CD4-positive, alpha-beta T cell (primary cell): ENCODE measurements at regions not wholly inside any gene's neighbourhood (a gene's known extent, or its start where the extent isn't known, plus 50 kb on each side); places are given as distances from the start of the nearest gene placed in this dataset.

Experiments
- ATAC-seq: fragments of 200-7000 bp; cut with Tn5 transposase; one replicate; pipeline ENCODE4 v1.10.0; 2022; ENCODE audit warnings: mild to moderate bottlenecking; ENCODE audit not compliant: poor library complexity
- CTCF ChIA-PET: fragments of 350-600 bp; sonication (Branson Sonifier 250); formaldehyde crosslinking; loops from one replicate; lab custom pipeline; 2021; ENCODE audit warnings: antibody characterized with exemption, inconsistent platforms; lab: Charles Lee
- POLR2A ChIA-PET: fragments of 350-600 bp; sonication (Branson Sonifier 250); formaldehyde crosslinking; loops from one replicate; lab custom pipeline; 2021; ENCODE audit warnings: antibody characterized with exemption, inconsistent platforms; lab: Charles Lee
- DNase-seq, 14 experiments: peaks; one replicate each; pipeline ENCODE4 v3.0.0-alpha.2; 2013 to 2020; ENCODE audit warnings: mixed read lengths in 2 of 14
- H3K27ac ChIP-seq, 2 donors: one replicate each; pipeline versions ENCODE4 v1.5.1 to v1.7.0; 2013; ENCODE audit warnings: low read length in 2 of 2, low read depth in 1 of 2, mild to moderate bottlenecking in 1 of 2
- H3K27me3 ChIP-seq, 2 experiments: 1 replicate in 1 of 2; 2 replicates in 1 of 2; pipeline versions ENCODE4 v1.6.1 to v1.7.0; 2013; ENCODE audit warnings: low read length in 2 of 2, control low read depth in 1 of 2, mild to moderate bottlenecking in 1 of 2, moderate library complexity in 1 of 2; ENCODE audit not compliant: insufficient read depth in 2 of 2, control insufficient read depth in 1 of 2
- H3K36me3 ChIP-seq: one replicate; pipeline ENCODE4 v1.6.1; 2013; ENCODE audit warnings: low read length, control low read depth; ENCODE audit not compliant: insufficient read depth
- H3K4me1 ChIP-seq: one replicate; pipeline ENCODE4 v1.6.1; 2013; ENCODE audit warnings: low read length, control low read depth; ENCODE audit not compliant: insufficient read depth
- H3K4me3 ChIP-seq: one replicate; pipeline ENCODE4 v1.5.1; 2013; ENCODE audit warnings: mild to moderate bottlenecking, low read length, moderate library complexity
- H3K9me3 ChIP-seq, 2 experiments: 1 replicate in 1 of 2; 2 replicates in 1 of 2; pipeline versions ENCODE4 v1.6.1 to v1.7.0; 2013; ENCODE audit warnings: low read length in 2 of 2, mild to moderate bottlenecking in 2 of 2, control low read depth in 1 of 2, moderate library complexity in 1 of 2; ENCODE audit not compliant: control insufficient read depth in 1 of 2, insufficient read depth in 1 of 2
- H3K27ac Mint-ChIP-seq: one replicate; pipeline ENCODE4 v1.8.0; 2020; ENCODE audit warnings: mixed read lengths
- H3K27me3 Mint-ChIP-seq: one replicate; pipeline ENCODE4 v1.8.0; 2021; ENCODE audit warnings: mixed read lengths
- H3K36me3 Mint-ChIP-seq: one replicate; pipeline ENCODE4 v1.8.0; 2021; ENCODE audit warnings: low read depth, mixed read lengths
- H3K4me1 Mint-ChIP-seq: one replicate; pipeline ENCODE4 v1.8.0; 2021; ENCODE audit warnings: low read depth, mixed read lengths
- H3K4me3 Mint-ChIP-seq: one replicate; pipeline ENCODE4 v1.8.0; 2020; ENCODE audit warnings: mild to moderate bottlenecking, mixed read lengths
- H3K9me3 Mint-ChIP-seq: one replicate; pipeline ENCODE4 v1.8.0; 2020; ENCODE audit warnings: mixed read lengths
- intact Hi-C, 2 experiments: fragments of 100-400 bp; cut with DNase I in 1 of 2; cut with micrococcal nuclease in 1 of 2; formaldehyde crosslinking; loops; one replicate each; pipeline versions ENCODE4 v1.15.1 to v1.9.0; 2023 to 2025; cut with DNase I, micrococcal nuclease
- TF ChIP-seq, protein P1 (sequence below): fragments of 200-600 bp; IDR thresholded peaks from one replicate; pipeline ENCODE4 v1.8.0; 2022; ENCODE audit warnings: antibody characterized with exemption, mild to moderate bottlenecking

DNA sequence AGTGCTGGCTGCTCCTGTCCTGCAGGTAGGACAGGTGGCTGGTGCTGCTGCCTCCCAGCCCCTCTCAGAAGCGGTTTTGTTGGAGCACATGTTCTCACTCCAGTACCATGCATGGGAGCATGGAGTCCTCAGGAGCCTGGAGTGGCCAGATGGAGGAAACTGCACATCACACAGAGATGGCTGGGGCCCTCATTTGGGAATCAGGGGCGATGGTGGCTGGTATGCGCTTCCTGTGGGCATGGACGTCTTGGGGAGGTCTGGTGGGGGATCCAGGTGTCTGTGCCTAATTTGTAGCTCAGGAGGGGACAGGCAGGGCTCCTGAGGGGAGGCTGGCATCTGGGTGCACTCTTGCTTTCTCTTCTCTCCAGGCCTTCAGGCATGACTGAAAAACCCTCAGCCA, 168.2 kb downstream of the KLF13 start:
- Mint-ChIP-seq H3K36me3 (no peaks in the 10 kb centered on the region), H3K4me1 (peaks cover 6% of the 10 kb centered on the region), H3K27ac (no peak overlapping the region), H3K4me3 (no peak overlapping the region), H3K9me3 (peaks cover 6% of the 10 kb centered on the region), H3K27me3 (no peaks in the 10 kb centered on the region)
- POLR2A ChIA-PET: no interaction called here
- TF ChIP-seq, protein P1, sequence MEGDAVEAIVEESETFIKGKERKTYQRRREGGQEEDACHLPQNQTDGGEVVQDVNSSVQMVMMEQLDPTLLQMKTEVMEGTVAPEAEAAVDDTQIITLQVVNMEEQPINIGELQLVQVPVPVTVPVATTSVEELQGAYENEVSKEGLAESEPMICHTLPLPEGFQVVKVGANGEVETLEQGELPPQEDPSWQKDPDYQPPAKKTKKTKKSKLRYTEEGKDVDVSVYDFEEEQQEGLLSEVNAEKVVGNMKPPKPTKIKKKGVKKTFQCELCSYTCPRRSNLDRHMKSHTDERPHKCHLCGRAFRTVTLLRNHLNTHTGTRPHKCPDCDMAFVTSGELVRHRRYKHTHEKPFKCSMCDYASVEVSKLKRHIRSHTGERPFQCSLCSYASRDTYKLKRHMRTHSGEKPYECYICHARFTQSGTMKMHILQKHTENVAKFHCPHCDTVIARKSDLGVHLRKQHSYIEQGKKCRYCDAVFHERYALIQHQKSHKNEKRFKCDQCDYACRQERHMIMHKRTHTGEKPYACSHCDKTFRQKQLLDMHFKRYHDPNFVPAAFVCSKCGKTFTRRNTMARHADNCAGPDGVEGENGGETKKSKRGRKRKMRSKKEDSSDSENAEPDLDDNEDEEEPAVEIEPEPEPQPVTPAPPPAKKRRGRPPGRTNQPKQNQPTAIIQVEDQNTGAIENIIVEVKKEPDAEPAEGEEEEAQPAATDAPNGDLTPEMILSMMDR: no peak
- H3K27ac ChIP-seq: no peak overlapping the region
- DNase-seq (no peak), ATAC-seq (no peak)
- peaks cover 4% of the 10 kb centered on the region for H3K4me1 ChIP-seq
- H3K27me3 ChIP-seq: no peaks in the 10 kb centered on the region
- peaks cover 0 to 12% of the 10 kb centered on the region in 2 experiments for H3K9me3 ChIP-seq
- CTCF ChIA-PET: no interaction called here
- no peaks in the 10 kb centered on the region for H3K36me3 ChIP-seq
- intact Hi-C loops: loop anchor here in 1 of 2 experiments (5.0 kb wide), 1 partner anchor 832 kb away; no protein-coding TSS in a partner anchor
- no peak overlapping the region for H3K4me3 ChIP-seq

DNA sequence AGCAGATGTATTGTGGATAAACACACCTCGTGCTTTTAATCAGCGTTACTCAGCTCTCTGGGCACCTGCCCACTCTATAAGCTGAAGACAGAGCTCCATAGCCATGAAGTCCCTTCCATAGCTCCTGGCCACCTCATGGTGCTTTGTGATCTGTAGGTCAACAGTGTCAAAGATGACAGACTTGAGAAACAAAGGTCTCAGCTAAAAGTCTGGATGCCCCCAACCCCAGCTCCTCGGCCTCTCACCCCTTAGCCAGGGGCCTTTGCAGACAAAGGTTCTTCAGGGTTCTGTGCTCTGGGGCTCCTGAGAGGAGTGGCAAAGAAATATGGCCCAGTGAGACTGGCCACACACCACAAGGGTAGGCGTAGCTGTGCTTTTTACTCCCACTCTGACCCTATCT, 168.6 kb downstream of the KLF13 start:
- no peaks in the 10 kb centered on the region for H3K27me3 Mint-ChIP-seq
- no peaks in the 10 kb centered on the region for H3K27me3 ChIP-seq
- no peak overlapping the region for H3K4me3 Mint-ChIP-seq
- POLR2A ChIA-PET: no interaction called here
- intact Hi-C loops: no loop called here
- H3K27ac ChIP-seq: no peak overlapping the region
- no peak overlapping the region for H3K4me3 ChIP-seq
- H3K36me3 Mint-ChIP-seq: no peaks in the 10 kb centered on the region
- no peak for DNase-seq
- TF ChIP-seq, protein P1: no peak
- H3K9me3 ChIP-seq: peaks cover 0 to 12% of the 10 kb centered on the region in 2 experiments
- CTCF ChIA-PET: interaction anchor here (1.1 kb wide), 1 partner anchor 192 kb away, joined by 4 read pairs; no protein-coding TSS in a partner anchor
- H3K9me3 Mint-ChIP-seq: peaks cover 6% of the 10 kb centered on the region
- no peaks in the 10 kb centered on the region for H3K36me3 ChIP-seq
- ATAC-seq: no peak
- no peak overlapping the region for H3K27ac Mint-ChIP-seq
- H3K4me1 ChIP-seq: no peaks in the 10 kb centered on the region
- H3K4me1 Mint-ChIP-seq: peaks cover under 1% of the 10 kb centered on the region

DNA sequence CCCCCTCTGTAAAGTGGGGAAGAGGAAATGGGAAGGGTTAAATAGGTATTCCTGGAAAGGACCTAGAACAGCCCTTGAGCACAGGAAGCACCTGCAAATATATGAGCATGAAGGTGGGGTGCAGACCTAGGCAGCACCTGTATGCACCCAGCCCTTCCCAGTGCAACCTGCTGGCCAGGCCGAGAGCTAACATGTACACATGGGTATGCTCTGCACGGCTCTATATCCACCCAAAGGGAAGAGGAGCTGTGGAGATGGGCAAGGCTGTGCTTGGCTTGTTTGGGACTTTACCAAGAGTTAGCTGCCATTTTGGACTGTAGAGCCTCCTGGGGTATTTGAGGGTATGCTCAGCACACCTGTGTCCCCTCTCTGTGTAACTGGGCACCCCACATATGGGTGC, 171.2 kb downstream of the KLF13 start:
- Histone ChIP-seq H3K4me1 (no peaks in the 10 kb centered on the region), H3K36me3 (no peaks in the 10 kb centered on the region), H3K27ac (no peak overlapping the region), H3K9me3 (no peaks in the 10 kb centered on the region), H3K27me3 (no peaks in the 10 kb centered on the region), H3K4me3 (no peak overlapping the region)
- H3K27me3 Mint-ChIP-seq: no peaks in the 10 kb centered on the region
- H3K36me3 Mint-ChIP-seq: no peaks in the 10 kb centered on the region
- TF ChIP-seq, protein P1: no peak
- no peak overlapping the region for H3K4me3 Mint-ChIP-seq
- H3K4me1 Mint-ChIP-seq: no peaks in the 10 kb centered on the region
- CTCF ChIA-PET: no interaction called here
- H3K27ac Mint-ChIP-seq: no peak overlapping the region
- intact Hi-C loops: no loop called here
- ATAC-seq (no peak), DNase-seq (no peak)
- peaks cover 6% of the 10 kb centered on the region for H3K9me3 Mint-ChIP-seq
- POLR2A ChIA-PET: no interaction called here
